ENCODE measurements at regions not wholly inside any gene's neighbourhood (a gene's known extent, or its start where the extent isn't known, plus 50 kb on each side); places are given as distances from the start of the nearest gene placed in this dataset.

- DNase-seq (ENCODE audit: low read depth in 3 of 3) = no peak
Observed at GRCh38 chr16:86431540-86431939, 78.8 kb upstream of the FOXF1 start.

- DNase-seq (ENCODE audit: low read depth in 3 of 3) = no peak
Observed at GRCh38 chr16:86432048-86432447, 78.3 kb upstream of the FOXF1 start.

GRCh38 chr16:86432691-86433090 is 77.6 kb upstream of the FOXF1 start:
- DNase-seq (ENCODE audit: low read depth in 3 of 3) = no peak

GRCh38 chr16:86436466-86437185 is 73.7 kb upstream of the FOXF1 start:
- DNase-seq (ENCODE audit: low read depth in 3 of 3) = no peak

- DNase-seq (ENCODE audit: low read depth in 3 of 3) = no peak
Observed at GRCh38 chr16:86437348-86437747, 73.0 kb upstream of the FOXF1 start.

- DNase-seq (ENCODE audit: low read depth in 3 of 3) = no peak
Observed at GRCh38 chr16:86442703-86443102, 67.6 kb upstream of the FOXF1 start.

- no peak for DNase-seq (ENCODE audit: low read depth in 3 of 3)
Observed at GRCh38 chr16:86443508-86444147, 66.7 kb upstream of the FOXF1 start.

GRCh38 chr16:86444261-86444660 is 66.1 kb upstream of the FOXF1 start:
- DNase-seq (ENCODE audit: low read depth in 3 of 3) = no peak

- DNase-seq (ENCODE audit: low read depth in 3 of 3) = no peak
Observed at GRCh38 chr16:86444661-86445060, 65.7 kb upstream of the FOXF1 start.

- no peak for DNase-seq (ENCODE audit: low read depth in 3 of 3)
Observed at GRCh38 chr16:86446279-86446678, 64.0 kb upstream of the FOXF1 start.

- DNase-seq (ENCODE audit: low read depth in 3 of 3) = no peak
Observed at GRCh38 chr16:86447228-86447627, 63.1 kb upstream of the FOXF1 start.

- DNase-seq (ENCODE audit: low read depth in 3 of 3) = no peak
Observed at GRCh38 chr16:86448306-86448890, 61.9 kb upstream of the FOXF1 start.

- no peak for DNase-seq (ENCODE audit: low read depth in 3 of 3)
Observed at GRCh38 chr16:86449446-86450095, 60.8 kb upstream of the FOXF1 start.

- DNase-seq (ENCODE audit: low read depth in 3 of 3) = no peak
Observed at GRCh38 chr16:86450691-86451090, 59.6 kb upstream of the FOXF1 start.

GRCh38 chr16:86452451-86452850 is 57.9 kb upstream of the FOXF1 start:
- no peak for DNase-seq (ENCODE audit: low read depth in 3 of 3)

- DNase-seq (ENCODE audit: low read depth in 3 of 3) = no peak
Observed at GRCh38 chr16:86455116-86455515, 55.2 kb upstream of the FOXF1 start.

GRCh38 chr16:86455640-86456039 is 54.7 kb upstream of the FOXF1 start:
- DNase-seq (ENCODE audit: low read depth in 3 of 3) = no peak

- no peak for DNase-seq (ENCODE audit: low read depth in 3 of 3)
Observed at GRCh38 chr16:86457501-86458148, 52.7 kb upstream of the FOXF1 start.

- DNase-seq (ENCODE audit: low read depth in 3 of 3) = no peak
Observed at GRCh38 chr16:86458149-86458777, 52.1 kb upstream of the FOXF1 start.

- no peak for DNase-seq (ENCODE audit: low read depth in 3 of 3)
Observed at GRCh38 chr16:86459266-86459665, 51.1 kb upstream of the FOXF1 start.

Measured in stimulated activated CD4-positive, alpha-beta T cell treated with anti-CD3 and anti-CD28 coated beads, TNF-alpha, amount 100 ng/mL, for 24 hours (primary cell).